Renal cortical epithelial cell (primary cell): ENCODE measurements at regions not wholly inside any gene's neighbourhood (a gene's known extent, or its start where the extent isn't known, plus 50 kb on each side); places are given as distances from the start of the nearest gene placed in this dataset.

ENCODE experiments used
- DNase-seq: peaks from one replicate; pipeline ENCODE4 v3.0.0-alpha.2; 2011; ENCODE audit warnings: low read depth

DNA sequence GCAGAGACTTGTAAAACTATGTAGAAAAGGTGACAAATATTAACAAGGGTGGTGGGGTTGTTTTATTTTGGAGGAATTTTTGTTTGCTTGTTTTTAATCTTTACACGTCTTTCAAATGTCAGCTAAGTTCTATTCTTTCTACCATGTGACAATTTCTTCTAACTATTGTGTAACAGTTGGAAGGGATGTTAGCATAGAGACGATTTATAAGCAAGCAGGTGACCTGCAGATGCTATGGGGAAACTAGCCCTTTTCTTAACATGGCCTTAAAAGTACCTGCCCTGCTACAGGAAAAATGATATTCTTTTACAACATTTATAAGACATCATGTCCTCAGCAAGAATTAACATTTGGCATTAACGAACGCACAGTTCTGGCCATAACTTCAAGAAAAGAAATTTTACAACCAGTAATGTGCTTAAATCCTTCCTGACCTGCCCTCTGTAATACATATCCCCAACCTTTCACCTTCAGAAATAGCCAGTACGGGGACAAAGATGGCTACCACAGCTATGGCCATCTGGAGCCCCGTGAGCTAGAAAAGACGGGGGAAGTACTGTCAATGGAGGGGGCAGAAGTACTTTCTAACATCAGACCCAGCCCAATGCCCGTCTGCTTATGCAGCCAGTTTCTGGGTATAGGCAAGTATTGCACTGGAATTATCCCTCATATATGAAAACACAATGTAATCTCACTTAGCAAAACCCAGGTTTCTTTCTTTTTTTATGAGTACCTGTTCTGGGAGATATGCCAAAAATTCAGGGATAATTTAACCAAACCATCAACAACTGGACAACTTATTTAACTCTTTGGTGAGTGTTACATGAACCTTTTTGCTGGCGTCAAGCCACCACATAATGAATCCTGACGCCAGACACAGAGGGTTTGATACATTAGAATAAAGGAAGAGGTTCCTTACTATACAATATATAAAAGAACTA, 67.7 kb upstream of the NR2F2 start:
- peak; percentile 62 for DNase-seq

DNA sequence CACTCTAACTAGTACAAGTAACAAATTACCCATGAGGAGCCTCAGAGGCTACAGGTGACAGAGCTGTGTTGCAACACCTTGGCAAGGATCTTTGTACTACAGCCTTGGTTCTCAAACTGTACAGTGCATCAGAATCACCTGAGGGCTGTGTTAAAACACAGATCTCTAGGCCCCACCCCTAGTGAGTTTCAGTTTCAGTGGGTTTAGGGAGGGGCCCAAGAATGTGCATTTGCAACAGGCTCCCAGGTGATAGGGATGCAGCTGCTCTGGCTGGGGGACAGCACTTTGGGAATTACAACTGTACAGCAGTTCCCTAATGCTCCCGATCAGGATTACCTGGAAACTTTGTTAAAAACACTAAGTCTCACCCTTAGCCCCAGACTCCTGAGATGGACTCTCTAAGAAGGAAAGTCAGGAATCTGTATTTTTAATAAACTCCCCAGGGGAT, 66.1 kb upstream of the NR2F2 start:
- DNase-seq = peak; percentile 94

DNA sequence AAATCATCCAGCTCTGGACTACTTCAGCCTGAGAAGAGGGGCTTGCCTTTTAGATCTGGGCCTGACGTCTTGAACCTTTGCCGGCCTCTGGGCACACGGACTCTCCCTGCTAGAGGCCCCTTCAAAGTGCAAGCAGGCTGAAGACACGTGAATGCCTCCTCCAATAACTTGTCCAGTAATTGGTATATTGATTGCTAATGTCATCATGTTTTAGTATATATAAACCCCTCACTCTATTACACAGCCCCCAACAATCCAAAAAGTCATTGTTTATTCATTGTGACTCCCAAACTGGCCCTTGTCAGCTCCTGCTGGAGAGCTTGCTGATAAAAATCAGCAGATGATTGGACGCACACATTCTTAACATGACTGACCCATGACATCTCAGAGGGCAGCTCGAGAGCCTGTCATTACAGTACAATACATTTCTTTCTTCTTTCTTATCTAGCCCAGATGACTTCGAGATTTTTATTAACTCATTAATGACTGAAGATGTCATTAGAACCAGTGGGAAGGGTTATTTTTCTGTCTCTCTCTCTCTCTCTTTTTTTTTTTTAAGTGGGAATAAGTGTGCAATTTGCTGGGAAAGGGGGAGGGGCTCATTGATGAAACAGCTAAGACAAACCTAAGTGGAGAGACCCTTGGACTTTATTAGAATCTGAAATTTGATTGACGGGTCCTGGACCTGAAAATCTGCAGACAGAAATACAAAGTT, 65.5 kb upstream of the NR2F2 start:
- peak; percentile 57 for DNase-seq

DNA sequence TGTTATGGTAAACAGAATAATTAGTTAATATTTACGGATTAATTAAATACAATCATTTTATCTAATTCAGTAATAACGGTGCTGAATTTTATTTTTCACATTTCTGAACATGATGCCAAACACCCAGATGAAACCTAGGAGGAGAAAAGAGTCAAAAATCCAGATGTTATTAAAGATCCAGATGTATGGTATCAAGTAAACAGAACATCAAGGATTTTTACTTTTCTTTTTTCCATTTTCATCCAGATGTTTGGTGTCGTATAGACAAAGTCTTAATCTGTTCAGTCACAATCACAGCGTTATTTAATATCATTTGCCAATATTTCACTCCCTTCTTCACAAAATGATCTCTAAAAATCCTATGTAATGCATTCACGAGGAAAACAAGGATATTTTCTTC, 64.0 kb upstream of the NR2F2 start:
- DNase-seq = no peak

DNA sequence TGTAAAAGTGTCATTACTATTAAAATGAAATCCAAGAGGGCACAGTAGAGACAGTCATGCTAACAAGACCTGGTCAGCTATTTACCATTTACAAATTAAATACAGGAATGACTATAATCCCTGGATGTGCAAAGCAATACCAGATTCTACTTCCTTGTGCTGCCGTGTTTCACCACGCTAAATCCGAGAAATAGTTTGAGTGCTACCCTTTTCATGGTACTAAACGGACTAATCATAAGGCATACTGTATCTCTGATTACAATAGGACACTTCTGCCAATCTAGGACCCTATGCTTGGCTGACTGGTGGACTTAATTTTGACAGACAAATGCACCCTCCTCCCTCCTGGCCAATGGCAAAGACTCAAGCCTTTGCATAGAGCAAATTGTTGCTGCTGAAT, 63.0 kb upstream of the NR2F2 start:
- DNase-seq = no peak

DNA sequence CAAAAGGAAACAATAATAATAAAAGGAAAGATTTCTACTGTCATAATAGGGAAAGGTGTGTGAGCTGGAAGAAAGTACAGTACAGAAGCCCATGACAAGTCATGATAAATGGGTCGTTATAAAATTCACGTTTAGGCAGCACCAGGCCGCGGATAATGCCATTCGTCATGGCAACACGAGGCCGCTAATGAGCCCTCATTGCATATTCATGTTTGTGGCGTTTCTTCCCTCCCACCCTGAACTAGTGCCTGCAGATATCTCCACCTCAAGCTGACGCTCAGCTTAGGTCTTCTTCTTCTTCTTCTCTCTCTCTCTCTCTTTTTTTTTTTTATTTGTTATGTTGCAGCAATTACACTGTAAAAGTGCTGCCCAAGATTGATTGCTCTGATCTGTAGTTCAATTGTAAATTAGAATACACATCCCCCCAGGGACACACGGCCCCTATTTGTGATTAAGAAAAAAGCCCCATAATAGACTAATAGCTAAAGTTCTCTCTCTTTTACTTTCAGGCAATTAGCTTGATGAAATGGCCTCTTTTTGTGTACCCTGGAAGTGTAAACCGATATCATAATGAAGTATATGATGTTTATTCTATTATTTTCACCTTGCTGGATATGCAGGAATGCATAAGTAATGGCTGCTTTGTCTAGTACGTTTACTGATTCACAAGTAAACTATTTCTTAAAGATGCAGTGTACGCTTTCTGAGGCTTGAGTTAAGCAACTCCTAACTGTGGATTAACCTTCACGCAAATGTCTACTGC, 61.9 kb upstream of the NR2F2 start:
- peak; percentile 92 for DNase-seq

DNA sequence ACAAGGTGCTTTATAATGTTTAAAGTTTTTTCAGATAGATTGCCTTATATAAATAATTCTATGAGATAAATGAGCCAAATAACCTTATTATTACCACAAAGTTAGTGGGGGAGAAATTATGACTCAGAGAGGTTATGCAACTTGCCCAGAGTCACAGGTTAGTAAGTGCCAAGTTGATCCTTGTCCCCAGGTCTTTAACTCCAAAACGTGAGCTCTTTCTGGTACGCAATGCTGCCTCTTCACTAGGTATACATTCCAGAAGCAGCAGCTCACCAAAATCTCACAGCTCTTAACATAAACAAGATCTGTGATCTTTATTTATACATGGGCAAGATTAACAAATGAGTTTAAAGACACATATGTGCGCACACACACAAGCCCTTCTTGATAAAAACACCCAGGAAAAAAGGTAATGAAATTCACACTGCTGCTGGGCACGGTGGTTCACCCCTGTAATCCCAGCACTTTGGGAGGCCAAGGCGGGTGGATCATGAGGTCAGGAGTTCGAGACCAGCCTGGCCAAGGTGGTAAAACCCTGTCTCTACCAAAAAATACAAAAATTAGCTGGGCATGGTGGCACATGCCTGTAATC, 59.8 kb upstream of the NR2F2 start:
- peak; percentile 83 for DNase-seq

DNA sequence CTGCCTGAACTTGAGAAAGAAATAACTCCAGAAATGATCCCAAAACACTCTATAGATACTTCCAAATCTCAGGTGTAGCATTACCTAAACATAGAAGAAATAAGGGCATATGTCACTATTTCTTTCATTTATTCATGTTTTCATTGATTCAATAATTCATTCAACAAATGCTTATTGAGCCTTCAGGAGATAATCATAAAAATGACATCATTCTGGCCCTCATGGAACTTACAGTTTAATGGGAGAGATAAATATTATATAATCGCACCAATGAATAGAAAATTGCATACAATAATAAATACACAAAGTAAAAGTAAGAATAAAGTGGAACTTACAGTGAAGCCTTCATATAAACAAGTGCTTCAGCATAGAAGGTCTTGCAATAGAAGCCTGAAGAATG, 58.1 kb upstream of the NR2F2 start:
- DNase-seq = no peak

DNA sequence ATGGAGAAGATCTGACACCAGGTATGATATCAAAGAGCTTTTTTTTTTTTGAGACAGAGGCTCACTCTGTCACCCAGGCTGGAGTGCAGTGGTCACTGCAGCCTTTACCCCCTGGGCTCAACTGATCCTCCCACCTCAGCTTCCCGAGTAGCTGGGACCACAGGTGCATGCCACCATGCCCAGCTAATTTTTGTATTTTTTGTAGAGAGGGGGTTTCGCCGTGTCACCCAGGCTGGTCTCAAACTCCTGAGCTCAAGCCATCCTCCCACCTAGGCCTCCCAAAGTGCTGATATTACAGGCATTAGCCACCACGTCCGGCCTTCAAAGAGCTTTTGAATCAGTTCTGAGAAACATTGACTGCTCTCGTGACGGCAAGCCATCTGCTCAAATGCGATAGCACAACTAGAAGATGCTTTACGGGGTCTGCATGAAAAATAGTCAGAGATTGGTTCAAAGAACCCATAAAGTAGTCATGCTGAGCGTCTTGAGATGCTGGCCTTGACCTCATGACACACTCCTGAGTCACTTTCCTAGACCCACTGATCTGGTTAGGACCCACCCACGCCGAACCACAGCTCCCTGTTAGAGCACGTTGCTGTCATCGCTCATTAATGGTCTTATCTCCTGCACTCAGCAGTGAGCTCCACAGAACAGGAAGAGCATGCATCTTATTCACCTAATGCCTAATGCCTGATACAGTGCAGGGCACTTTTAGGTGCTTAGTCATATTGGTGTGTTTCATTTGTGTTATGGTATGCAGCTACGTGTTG, 57.0 kb upstream of the NR2F2 start:
- DNase-seq = peak; percentile 98

DNA sequence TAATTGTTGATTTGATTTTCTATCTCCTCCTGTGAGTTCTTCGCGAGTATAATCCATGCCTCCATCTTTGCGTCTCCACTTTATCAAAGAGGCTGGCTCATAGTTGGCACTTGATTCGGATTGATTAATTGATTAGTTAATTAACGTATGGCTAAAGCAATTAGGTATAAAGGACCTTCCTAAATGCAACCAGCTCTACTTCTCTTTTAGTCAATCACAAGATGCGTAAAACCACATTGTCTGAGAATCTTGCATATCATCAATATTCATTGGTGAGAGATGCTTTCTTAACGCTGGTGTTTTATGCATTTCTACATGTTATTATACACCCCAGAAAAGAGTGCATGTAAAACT, 56.4 kb upstream of the NR2F2 start:
- no peak for DNase-seq

DNA sequence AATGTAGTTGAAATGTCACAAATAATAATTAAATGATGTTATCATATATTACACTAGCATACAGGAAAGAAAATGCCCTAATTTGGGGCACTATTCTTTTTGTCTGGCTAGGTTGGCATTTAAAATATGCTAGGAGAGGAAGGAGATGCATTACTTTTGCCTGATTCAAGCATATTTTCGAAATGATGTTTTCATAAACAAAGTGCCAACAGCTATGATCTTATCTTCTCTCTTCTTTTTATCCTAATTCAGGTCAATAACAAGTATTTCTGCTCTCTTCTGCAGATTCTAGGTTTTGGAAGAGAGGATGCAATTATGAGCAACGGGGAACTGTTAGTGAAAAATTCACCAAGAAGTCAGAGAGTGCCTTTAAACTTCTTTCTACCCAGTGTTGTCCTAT, 55.8 kb upstream of the NR2F2 start:
- DNase-seq = peak; percentile 14

DNA sequence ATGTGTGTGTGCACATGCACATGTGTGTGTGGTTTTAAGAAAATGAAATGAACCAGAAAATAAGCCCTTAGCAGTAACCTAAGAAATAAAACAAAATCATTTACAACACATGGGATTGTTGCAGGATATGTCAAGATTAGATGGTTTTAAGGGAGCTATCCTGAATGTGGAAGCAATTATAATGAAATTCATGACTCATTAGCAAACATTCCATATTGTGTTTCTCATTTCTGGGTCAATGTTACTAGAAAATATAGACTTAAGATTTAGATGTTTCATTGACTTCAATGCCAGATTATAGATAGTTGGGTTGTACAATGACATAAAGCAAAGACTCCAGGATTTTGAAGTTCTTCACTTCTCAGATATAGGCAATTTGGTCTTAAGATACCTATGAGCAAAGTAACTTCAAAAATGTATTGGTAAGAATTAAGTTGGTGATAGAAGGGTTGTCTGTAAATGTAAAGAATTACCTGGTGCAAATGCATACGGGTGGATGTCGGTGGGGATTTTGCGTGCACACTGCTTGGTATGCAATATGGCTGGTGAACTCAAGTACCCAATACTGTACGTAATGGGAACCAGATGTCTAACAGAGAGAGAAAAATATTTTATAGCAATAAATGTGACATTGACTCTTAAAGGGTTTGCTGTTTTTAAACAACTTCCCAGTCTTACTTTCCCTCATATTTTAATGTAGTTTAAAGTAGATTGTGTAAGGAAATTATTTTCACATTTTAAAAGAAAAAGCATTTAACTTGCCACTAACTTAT, 53.9 kb upstream of the NR2F2 start:
- no peak for DNase-seq
